Thyroid gland (tissue), 4 donors: ENCODE measurements at regions not wholly inside any gene's neighbourhood (a gene's known extent, or its start where the extent isn't known, plus 50 kb on each side); places are given as distances from the start of the nearest gene placed in this dataset.

Experiments
- CTCF ChIP-seq, 6 experiments: fragments of 200-600 bp in 3 of 6; fragments of 450-650 bp in 3 of 6; sonication (generic) in 3 of 6; IDR thresholded peaks; one replicate each; pipeline ENCODE4 v1.5.1; 2016 to 2019; ENCODE audit warnings: antibody characterized with exemption in 6 of 6, mild to moderate bottlenecking in 2 of 6, inconsistent platforms in 1 of 6, moderate library complexity in 1 of 6
- POLR2A ChIP-seq, 2 donors: fragments of 450-650 bp; IDR thresholded peaks; one replicate each; pipeline ENCODE4 v1.6.1; 2017; ENCODE audit warnings: antibody characterized with exemption in 2 of 2, mild to moderate bottlenecking in 2 of 2, moderate library complexity in 1 of 2

- no peak for TF ChIP-seq CTCF (IDR thresholded peaks at IDR 0.05)
- TF ChIP-seq POLR2A (IDR thresholded peaks at IDR 0.05), result no peak
Observed at GRCh38 chr22:49608660-49609059, 219.0 kb downstream of the BRD1 start.
